Activated T-helper 9 cell treated with anti-CD3 and anti-CD28 coated beads, Interleukin-2, amount 50 U/mL, for 16 hours (primary cell): ENCODE measurements at regions not wholly inside any gene's neighbourhood (a gene's known extent, or its start where the extent isn't known, plus 50 kb on each side); places are given as distances from the start of the nearest gene placed in this dataset.
"Not testable (repeated sequence)": the region's sequence is repeated elsewhere in the genome, so short reads cannot be mapped to it uniquely, and the experiment has no call there.

Source experiments
- DNase-seq: peaks from one replicate; pipeline ENCODE4 v3.0.0-alpha.2; 2020; ENCODE audit warnings: low read depth

DNA sequence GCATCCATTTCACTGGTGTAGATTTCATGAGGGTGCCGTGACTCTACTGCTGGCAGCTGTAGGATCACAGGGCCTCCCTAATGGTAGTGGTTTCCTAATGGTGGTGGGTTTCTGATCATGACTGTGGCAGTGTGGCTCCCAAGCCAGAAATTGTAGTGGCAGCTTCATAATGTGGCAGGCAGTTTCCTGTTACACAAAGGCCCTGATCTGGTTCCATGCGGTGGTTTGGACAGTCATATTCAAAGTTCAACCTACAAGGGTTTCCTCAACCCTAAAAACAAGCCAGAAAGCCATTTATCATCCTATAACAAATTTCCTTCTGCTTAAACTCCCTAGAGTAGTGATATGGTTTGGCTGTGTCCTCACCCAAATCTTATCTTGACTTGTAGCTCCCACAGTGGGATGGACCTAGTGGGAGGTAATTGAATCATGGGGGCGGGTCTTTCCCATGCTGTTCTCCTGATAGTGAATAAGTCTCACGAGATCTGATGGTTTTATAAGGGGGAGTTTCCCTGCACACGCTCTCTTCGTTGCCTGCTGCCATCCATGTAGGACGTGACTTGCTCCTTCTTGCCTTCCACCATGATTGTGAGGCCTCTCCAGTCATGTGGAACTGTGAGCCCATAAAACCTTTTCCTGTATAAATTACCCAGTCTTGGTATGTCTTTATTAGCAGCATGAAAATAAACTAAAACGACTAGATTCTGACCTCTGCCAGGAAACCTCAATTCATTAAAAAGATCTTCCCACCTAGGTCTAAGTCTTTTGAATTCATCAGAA lies 257.1 kb downstream of the EFCAB11 start:
- DNase-seq, result no peak

DNA sequence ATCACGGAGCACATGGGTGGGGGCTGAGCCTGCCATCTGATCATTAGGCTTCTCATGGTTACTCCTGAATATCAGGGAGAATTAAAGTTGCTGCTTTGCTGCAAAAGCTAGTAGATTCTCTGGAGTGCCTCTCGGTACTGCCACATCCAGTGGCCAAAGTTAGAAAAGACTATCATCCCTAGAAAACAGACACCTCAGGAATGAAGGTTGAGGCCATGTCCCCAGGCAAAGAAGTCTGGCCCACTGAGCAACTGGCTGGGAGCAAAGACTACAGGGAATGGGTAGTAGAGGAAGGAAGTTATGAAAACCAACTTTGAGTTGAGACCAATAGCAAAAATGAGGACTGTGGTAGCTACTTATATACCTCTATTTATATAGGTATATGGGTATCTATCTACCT lies 258.7 kb downstream of the EFCAB11 start:
- DNase-seq, result no peak

DNA sequence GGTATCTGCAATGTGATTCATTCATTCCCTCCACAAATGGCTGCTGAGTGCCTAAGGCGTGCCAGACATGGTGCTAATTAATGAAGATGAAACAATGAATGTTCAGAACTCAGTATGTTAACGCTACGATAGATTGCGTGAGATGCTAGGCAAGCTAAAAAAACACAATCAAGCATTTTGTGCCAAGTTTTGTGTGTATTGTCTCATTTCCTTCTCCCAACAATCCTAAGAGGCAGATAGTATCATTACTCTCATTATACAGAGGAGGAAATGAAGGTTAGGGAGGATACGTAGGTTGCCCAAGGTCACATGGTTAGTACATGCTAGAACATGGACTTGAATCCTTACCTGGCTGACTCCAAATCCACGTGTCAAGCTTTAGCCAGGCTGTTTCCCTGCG lies 264.4 kb downstream of the EFCAB11 start:
- no peak for DNase-seq

- not testable (repeated sequence) for DNase-seq
These were observed 264.8 kb downstream of the EFCAB11 start for GRCh38 chr14:89689711-89690110.

DNA sequence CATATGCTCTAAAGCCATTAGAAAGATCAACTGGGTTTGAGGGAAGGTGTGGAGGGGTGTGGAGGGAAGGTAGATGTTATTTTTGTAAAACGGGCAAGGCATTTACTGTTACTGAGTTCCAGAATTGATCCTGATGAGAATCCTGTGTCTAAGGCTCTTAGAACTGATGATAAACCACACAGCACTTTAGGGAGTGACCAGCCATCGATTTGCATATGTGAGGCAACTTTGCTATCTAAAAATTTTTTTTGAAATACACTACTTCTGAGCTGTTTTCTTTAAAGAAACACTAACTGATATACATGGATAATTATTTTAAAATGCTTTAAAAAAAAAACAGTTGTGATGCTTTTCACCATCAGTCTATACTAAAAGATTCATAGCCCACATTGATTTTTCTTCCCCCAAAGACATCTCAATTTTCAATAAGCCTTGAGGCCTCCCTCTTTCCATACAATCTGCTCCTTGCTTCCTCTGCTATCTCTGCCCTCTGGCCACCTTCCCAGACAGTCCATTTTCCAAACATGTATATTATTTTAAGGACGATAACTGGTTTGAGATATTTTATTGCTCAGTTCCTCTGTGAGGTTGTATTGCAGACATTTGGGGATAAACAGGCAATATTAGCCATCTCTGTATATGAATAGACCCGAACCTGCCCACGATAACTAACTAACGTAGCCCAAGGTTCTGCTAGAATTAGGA lies 265.9 kb downstream of the EFCAB11 start:
- no peak for DNase-seq

GRCh38 chr14:89687129-89687528 lies 267.4 kb downstream of the EFCAB11 start:
- DNase-seq, result not testable (repeated sequence)

DNA sequence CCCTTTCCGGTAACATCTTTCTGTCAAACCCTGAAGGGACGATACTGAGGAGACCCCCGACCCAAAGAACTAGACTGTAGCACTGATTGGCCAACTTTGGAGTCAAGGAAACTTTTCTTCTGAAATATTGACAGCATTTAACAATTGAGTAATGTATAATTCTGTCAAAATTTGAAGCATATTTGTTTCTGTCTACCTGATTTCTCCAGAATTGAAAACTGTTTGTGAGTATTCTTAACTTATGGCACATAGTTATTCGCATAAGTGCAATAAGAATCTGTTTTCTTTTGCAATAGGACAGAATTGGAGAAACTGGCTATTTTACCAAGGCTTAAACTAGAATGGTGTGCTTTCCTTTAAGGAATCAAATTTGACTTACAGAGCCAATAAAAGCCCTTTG lies 267.1 kb upstream of the FOXN3 start:
- no peak for DNase-seq

GRCh38 chr14:89681086-89682018 lies 264.3 kb upstream of the FOXN3 start:
- DNase-seq, result peak; percentile 43

DNA sequence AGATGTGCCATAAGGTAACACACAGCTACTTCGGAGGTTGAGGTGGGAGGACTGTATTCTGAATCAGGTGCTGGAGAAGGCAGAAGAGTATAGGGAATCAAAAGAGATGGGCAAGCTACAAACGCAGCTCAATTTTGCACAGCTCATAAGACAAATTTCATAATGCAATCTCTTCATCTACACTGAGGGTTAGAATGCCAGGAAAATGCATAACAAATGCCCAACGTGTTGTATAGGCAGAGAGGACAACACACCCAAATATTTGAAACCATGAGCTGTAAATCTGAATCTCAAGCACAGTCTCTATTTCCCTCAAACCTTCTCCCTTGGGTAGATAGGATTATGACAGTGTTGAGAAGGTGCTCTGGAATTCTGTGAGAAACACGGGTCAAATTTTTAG lies 263.1 kb upstream of the FOXN3 start:
- DNase-seq, result no peak

- DNase-seq, result no peak
These were observed 261.7 kb upstream of the FOXN3 start for GRCh38 chr14:89678768-89679167.

DNA sequence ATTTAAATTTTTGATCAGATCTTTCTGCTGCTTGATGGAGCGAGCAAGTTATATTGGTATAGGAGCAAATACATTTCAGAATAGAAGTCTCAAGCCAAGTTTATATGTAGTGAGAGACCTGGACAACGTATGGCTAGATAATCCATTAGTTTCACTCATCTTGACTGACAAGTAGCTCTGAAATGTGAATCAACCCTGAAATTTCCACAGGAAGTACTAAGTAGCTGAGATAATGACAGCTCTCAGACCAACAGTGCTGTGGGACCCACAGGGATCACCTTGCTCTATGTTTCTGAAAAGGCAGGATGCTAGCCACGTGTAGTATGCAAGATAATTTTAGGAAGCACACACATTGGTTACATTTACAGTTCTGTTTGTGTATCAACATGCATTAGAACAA lies 258.6 kb upstream of the FOXN3 start:
- DNase-seq, result no peak

- DNase-seq, result no peak
These were observed 257.9 kb upstream of the FOXN3 start for GRCh38 chr14:89674936-89675335.

GRCh38 chr14:89674240-89674639 lies 257.2 kb upstream of the FOXN3 start:
- no peak for DNase-seq

GRCh38 chr14:89673512-89674225 lies 256.6 kb upstream of the FOXN3 start:
- DNase-seq, result no peak

- no peak for DNase-seq
These were observed 255.8 kb upstream of the FOXN3 start for GRCh38 chr14:89672636-89673511.

DNA sequence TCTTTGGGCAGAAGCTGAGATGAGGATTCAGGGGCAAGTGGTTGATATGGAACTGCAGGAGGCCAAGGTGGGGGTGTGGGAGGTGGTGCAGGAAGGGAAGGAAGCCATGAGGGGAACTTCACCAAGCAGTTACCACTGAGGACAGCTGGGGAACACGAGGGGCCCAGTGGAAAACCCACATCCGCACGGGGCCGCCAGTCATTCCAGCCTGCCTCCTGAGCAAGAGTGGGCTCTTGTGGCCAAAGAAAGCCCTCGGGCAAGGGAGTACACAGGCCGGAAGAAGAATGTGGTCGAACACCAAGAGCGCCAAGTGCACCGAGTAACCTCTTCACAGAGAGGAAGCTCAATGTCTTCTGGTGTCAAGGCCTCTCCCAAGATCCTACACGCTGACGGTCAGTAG lies 252.2 kb upstream of the FOXN3 start:
- no peak for DNase-seq

GRCh38 chr14:89667983-89668382 lies 250.9 kb upstream of the FOXN3 start:
- no peak for DNase-seq

DNA sequence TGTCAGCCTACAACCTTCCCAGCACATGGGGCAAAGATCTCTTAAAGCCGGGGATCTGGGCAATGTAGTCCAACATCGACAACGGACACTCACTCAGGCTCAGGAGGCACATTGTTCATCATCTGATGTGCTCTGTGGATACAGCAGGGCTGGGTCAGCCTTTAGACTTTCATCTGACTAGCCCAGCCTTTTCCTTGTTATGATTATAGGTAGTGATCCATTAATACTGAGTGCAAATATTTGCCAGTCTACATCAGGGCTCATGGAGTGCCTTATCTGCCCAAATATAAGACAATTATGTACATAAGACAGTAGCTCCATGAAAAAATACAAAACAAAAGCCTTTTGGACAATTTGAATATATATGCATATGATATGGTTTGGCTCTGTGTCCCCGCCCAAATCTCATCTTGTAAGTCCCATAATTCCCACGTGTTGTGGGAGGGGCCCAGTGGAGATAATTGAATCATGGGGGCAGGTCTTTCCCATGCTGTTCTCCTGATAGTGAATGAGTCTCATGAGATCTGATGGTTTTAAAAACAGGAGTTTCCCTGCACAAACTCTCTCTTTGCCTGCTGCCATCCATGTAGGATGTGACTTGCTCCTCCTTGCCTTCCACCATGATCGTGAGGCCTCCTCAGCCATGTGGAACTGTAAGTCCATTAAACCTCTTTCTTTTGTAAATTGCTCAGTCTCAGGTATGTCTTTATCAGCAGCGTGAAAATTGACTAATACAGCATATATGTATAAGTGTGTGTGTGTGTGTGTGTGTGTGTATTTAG lies 248.5 kb upstream of the FOXN3 start:
- not testable (repeated sequence) for DNase-seq

DNA sequence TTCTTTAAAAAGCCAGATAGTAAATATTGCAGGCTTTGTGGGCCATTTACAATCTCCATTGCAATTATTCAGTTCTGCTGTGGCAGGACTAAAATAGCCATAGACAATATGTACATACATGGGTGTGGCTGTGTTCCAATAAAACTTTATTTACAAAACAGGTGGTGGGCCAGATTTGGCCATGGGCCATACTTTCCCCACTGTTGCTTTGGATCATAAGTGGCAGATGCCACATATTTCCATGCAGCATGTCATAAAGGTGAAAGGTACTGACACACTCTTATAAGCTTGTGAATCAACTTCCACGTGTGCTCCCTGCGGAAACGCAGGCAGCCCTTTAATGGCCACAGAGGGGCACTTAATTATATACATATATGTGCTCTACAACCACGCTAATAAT lies 244.4 kb upstream of the FOXN3 start:
- no peak for DNase-seq

GRCh38 chr14:89660625-89661233 lies 243.7 kb upstream of the FOXN3 start:
- DNase-seq, result not testable (repeated sequence)
